ENCODE measurements at regions not wholly inside any gene's neighbourhood (a gene's known extent, or its start where the extent isn't known, plus 50 kb on each side); places are given as distances from the start of the nearest gene placed in this dataset.

DNA sequence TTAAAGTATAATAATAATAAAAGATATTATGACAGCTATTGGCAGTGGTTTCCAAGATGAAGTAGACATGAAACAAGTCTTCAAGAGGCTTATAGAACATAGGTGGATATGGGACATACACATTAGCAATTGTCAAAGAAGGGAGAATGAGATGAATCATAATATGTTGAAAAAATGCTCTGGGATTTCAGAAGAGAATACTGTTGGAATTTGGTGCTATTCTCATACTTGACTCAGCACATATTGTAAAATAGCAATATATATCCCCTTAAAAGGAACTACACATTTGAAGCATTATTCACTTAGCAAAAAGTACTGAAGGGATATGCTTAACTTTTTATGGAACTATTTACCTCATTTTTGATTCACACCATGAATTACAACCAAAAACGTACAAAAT lies 577.2 kb upstream of the PCDH15 start:
- no peak for TF ChIP-seq POLR2A (IDR thresholded peaks at IDR 0.05)
- TF ChIP-seq, protein P1, sequence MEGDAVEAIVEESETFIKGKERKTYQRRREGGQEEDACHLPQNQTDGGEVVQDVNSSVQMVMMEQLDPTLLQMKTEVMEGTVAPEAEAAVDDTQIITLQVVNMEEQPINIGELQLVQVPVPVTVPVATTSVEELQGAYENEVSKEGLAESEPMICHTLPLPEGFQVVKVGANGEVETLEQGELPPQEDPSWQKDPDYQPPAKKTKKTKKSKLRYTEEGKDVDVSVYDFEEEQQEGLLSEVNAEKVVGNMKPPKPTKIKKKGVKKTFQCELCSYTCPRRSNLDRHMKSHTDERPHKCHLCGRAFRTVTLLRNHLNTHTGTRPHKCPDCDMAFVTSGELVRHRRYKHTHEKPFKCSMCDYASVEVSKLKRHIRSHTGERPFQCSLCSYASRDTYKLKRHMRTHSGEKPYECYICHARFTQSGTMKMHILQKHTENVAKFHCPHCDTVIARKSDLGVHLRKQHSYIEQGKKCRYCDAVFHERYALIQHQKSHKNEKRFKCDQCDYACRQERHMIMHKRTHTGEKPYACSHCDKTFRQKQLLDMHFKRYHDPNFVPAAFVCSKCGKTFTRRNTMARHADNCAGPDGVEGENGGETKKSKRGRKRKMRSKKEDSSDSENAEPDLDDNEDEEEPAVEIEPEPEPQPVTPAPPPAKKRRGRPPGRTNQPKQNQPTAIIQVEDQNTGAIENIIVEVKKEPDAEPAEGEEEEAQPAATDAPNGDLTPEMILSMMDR (IDR thresholded peaks at IDR 0.05): no peak

All from tibial nerve (tissue), 3 donors.